ENCODE measurements at regions not wholly inside any gene's neighbourhood (a gene's known extent, or its start where the extent isn't known, plus 50 kb on each side); places are given as distances from the start of the nearest gene placed in this dataset.

- TF ChIP-seq CTCF (IDR thresholded peaks at IDR 0.05) (no peak), POLR2A (IDR thresholded peaks at IDR 0.05) (no peak)
Measured at GRCh38 chr11:45737056-45737455, 67.9 kb upstream of the SLC35C1 start.

All from testis (tissue), 2 donors.